NB4 (cell line): ENCODE measurements at regions not wholly inside any gene's neighbourhood (a gene's known extent, or its start where the extent isn't known, plus 50 kb on each side); places are given as distances from the start of the nearest gene placed in this dataset.

Experiments
- MYC ChIP-seq: IDR thresholded peaks from 2 replicates; pipeline ENCODE4 v1.6.1; 2011; ENCODE audit warnings: low read depth, low read length
- POLR2A ChIP-seq: IDR thresholded peaks from 2 replicates; pipeline ENCODE4 v1.6.1; 2011; ENCODE audit warnings: mild to moderate bottlenecking; ENCODE audit not compliant: insufficient read length; ENCODE audit errors: extremely low read depth
- TF ChIP-seq, protein P1 (sequence below): IDR thresholded peaks from one replicate; pipeline ENCODE4 v1.5.1; 2012; ENCODE audit warnings: low read depth, low read length
- TF ChIP-seq, protein P2 (sequence below): IDR thresholded peaks from 2 replicates; pipeline ENCODE4 v1.6.1; 2011; ENCODE audit warnings: low read depth, low read length

DNA sequence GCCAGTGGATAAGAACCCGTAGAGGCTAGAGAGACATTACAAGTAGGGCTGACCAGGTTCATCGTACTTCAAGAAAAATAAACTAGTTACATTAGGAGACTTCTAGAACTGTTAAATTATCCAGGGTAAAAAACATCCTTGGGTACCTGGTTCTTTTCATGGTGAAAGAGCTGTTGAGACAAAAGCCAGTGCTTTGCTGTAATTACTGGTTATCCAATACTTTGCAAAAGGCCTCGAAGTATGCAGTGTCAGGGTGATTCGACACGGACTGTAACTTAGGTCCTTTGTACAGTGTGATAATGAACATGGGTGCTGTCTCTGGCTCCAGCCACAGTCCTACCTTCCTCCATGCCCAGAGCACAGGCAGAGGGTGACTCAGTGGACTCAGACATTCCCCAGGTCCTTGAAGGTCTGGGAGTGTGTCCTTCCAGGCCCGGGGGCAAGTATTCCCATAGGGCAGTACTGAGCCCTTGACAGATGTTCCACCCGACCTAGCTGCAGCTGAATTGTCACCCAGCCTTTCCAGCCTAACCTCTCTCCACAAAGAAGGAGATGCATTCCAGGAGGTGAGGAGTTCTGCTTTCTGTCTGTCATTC lies 123.6 kb upstream of the TMEM72 start:
- TF ChIP-seq, protein P1, sequence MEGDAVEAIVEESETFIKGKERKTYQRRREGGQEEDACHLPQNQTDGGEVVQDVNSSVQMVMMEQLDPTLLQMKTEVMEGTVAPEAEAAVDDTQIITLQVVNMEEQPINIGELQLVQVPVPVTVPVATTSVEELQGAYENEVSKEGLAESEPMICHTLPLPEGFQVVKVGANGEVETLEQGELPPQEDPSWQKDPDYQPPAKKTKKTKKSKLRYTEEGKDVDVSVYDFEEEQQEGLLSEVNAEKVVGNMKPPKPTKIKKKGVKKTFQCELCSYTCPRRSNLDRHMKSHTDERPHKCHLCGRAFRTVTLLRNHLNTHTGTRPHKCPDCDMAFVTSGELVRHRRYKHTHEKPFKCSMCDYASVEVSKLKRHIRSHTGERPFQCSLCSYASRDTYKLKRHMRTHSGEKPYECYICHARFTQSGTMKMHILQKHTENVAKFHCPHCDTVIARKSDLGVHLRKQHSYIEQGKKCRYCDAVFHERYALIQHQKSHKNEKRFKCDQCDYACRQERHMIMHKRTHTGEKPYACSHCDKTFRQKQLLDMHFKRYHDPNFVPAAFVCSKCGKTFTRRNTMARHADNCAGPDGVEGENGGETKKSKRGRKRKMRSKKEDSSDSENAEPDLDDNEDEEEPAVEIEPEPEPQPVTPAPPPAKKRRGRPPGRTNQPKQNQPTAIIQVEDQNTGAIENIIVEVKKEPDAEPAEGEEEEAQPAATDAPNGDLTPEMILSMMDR, result no peak
- TF ChIP-seq POLR2A, result no peak
- TF ChIP-seq MYC, result no peak
- TF ChIP-seq, protein P2, sequence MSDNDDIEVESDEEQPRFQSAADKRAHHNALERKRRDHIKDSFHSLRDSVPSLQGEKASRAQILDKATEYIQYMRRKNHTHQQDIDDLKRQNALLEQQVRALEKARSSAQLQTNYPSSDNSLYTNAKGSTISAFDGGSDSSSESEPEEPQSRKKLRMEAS, result no peak
